OCI-M1 (cell line): ENCODE measurements at regions not wholly inside any gene's neighbourhood (a gene's known extent, or its start where the extent isn't known, plus 50 kb on each side); places are given as distances from the start of the nearest gene placed in this dataset.

Source experiments
- DNase-seq: peaks from one replicate; lab custom pipeline; 2025; lab: John Stamatoyannopoulos, UW

DNA sequence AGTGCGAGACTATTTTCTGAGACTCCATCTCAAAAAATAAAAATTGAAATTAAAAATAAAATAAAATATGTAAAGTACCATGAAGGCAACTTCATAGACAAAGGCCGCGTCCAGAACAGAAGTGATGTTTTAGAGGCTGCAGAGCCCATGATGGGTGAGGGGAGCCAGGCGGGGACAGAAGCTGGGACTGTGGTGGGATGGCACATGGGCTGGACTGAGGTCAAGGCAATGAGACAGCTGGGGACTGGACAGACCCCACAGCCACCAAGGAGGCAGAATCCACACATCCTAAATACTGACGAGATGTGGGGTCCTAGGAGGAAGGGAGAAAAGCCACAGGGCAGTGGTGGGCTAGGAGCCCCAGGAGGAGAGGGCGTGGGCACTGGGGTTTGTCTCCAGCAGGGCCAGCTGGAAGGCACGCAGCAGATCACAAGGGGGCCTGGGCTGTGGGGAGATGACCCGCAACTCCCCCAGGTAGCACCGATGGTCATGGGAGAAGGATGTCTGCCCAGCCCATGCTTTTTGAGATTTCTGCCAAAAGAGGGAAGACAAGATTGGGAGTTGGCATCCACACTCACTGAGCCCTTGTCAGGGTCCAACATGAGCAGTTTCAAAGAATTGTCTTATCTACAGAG is 74.3 kb downstream of the KCNF1 start:
- no peak for DNase-seq

DNA sequence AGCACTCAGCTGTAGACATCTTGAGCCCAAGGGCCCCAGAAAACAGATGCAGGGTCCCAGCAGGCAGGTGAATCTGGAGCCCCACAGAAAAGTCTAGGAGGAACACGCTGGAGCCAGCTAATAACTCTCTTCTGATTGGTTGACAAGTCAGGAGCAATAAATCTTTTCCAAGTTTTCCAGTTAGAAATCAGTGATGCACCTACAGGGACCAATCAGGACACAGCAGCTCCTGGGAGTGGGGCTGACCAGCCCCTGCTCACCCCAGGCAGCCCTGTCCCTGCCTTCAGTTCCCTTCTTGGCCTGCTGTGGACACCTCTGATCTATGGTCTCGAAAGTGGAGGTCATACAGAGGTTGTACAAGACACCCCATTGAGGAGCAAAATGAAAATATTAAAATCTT is 75.7 kb downstream of the KCNF1 start:
- no peak for DNase-seq

DNA sequence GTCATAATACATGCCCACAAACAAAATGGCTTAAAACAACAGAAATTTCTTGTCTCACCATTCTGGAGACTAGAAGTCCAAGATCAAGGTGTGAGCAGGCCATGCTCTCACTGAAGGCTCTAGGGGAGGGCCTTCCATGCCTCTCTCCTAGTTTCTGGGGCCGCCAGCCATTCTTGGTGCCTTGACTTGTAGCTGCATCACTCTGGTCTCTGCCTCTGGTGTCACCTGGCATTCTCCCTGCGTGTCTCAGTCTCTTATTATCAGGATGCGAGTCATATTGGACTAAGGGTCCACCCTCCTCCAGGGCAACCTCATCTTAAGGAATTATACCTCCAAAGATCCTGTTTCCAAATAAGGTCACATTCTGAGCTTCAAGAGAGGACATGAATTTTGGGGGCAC is 76.1 kb downstream of the KCNF1 start:
- DNase-seq = no peak

DNA sequence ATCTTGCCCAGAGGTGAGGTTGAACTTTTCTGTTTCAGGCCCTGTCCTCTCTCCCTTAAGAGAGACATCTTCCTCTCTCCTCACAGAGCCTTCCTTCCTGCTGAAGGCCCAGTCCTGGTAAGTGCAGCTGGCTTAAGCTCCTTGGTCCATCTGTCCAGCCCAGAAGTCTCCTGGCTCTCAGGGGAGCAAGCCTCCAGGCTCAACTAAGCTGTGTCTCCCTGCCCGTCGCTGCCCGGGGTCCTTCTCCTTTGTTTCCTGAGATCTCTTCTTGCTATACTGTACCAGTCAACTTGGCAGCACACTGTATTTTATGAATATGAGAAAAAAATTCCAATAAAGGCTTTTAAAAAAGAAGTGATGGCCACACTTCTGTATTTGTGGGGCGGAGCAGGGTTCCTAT is 77.4 kb downstream of the KCNF1 start:
- no peak for DNase-seq

DNA sequence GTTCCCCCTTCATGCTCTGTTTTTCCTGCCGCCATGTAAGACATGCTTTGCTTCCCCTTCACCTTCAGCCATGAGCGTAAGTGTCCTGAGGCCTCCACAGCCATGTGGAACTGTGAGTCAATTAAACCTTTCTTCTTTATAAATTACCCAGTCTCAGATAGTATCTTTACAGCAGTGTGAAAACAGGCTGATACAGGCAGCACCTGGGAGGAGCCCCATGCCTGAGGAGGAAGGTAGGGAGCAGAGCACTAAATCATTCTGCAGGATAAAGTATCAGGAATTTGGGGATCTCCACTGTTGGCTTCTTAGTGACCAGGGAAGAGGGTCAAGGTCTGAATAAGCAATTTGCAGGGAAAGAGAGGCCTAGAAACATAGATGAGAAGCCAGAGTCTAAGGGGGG is 78.0 kb downstream of the KCNF1 start:
- no peak for DNase-seq

DNA sequence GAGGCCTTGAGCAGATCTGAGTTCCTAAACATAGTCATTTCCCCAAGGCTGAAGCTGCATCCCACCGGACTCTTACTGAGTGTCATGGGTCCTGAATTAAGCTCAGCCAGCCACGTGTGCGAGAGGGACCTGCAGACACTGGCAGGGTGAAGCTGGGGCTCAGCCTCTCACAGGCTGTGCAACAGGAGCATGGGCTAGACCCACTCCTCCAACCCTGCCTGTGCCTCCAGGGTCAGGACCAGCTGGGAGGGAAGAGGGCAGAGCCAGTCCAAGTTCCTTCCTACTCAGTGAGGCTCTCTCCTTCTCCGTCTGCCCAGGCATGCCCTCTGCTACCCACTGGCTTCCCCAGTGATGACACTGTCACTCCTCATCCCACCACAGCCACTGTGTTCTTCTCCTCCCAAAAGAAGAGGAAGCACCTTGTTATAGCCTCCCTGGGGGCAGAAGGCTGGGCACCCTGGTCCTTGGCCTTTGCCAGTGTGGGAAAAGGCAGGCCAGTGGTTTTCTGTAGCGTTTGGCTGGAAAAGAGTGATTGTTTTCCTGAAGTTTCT is 78.9 kb downstream of the KCNF1 start:
- DNase-seq = no peak

DNA sequence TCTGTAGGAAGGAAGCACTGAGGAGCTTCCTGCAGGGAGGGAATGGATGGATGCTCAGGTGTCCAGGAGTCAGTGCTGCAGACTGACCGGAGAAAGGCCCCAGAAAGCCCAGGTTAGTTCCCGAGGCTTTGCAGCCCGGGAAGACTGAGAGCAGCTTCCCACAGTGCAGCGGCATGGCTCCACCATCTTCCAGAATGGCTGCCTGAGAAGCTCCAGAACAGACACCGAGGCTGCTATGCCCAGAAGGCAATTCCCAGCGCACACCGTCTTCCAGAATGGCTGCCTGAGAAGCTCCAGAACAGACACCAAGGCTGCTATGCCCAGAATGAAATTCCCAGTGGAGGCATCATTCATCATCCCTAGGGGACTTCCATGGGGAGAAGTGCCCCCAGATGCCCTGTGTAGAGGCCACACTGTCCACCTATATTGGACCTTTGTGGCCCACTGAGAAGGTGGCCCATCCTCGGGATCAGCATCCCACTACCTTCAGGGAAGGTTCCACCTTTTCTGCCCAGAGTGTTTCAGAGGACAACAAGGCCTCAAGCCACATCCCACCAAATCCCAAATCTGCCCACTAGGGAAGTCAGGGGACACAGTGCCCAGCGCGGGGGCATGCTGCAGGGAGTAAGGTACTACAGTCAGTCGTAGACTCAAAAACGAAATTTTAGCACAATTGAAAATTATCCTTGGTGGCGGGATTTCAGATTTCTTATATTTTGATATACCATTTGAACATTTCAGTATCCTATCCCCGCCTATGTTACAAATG is 80.5 kb downstream of the KCNF1 start:
- DNase-seq = no peak

DNA sequence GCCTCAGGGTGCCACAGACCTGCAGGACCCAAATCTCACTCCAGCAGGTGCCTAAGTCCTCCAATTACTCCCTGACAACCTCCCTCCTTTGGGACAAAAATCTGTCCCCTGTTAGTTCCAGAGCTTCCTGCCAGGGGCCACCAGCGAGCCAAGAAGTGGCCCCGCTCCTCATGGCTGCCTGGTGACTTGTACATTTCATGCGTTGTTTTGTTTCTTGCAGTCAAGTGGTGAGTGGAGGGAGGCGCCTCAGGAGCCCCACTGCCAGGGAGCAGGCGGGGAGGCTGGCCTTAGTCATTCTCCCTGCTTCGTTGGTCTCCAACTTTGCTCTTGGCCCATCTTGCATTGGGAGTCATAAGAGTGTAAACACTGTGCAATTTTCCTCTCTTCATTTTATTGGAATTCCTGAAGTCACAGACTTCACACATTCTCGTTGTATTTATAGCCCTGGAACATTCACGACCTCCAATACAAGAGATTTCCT is 81.3 kb downstream of the KCNF1 start:
- DNase-seq = no peak

DNA sequence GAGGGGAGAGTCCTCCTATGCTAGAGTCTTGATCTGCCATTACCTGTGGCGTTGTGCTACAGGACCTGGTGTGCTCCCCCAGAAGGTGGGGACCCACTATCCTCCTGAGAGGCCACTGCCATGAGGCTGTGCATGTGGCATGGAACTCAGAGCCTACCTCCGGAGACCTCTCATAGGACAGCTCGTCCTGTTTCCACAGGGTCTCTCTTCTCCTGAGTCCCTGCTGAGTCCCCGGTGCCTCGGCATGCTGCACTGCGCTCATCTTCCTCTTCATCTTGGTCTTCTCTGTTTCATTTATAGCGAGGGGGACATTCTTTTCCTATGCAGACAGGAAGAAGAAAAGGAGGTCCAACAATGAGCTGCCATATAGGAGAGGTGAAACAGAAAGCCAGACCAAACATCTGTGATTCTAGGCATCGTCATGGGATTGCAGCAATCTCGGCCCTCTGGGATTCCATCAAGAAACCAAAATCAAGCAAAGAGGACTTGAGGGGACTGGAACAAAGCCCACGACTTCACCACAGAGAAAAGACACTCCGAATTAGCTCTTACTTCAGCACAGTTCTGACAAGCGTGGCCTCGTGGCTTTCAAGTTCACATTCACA is 83.7 kb downstream of the KCNF1 start:
- DNase-seq = no peak

DNA sequence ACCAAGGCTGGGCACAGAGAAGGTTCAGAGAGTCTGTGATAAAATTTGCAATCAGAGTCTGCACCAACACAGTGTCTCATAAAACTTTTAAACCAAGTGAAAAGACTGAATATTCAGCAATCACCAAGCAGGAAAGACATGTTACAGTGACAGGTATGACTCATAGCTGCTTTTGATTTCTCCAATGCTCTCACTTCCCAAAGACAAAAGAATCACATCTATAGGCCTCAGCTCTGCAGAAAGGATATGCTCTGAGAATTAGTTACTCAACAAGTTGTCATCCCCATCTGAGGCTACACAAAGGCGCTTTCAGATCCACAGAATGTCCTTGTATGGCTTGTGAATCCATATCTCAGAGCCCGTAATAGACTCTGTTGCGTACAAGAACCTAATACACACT is 92.5 kb downstream of the KCNF1 start:
- no peak for DNase-seq

DNA sequence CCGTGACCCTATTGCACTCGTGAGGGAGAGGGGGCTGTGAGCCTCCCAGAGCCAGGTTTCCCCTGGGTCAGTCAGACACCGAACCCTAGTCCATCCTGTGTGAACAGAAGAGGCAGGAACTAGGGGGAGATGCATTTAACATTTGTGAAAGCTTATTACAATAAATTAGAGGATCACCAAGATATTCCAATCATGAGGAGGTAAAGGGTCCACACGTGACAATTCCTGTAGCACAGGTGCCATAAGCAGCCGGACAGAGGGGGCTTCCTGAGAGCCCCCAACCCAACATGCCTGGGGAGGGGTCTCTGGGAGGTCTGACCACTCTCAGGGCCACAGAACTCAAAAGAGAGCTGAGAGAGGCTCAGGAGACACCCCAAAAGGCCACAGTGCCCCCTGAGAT is 93.3 kb downstream of the KCNF1 start:
- DNase-seq = no peak

DNA sequence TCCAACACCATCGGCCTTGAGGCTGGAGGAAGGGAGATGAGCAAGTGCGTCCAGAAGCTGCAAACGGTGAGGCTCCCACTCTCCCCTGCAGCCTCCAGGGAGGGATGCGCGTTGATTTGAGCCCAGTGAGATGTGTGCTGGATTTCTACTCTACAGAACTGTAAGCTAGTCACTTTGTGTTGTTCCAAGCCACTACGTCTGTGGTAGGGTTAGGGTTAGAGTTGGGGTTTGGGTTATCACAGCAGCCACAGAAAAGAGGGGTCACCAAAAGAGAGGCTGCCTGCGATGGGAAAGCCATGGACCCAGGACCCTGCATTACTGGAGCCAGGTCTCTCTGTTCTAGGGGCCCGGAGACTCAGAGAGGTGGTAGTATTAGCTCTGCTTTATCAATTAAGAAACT is 94.5 kb downstream of the KCNF1 start:
- no peak for DNase-seq

DNA sequence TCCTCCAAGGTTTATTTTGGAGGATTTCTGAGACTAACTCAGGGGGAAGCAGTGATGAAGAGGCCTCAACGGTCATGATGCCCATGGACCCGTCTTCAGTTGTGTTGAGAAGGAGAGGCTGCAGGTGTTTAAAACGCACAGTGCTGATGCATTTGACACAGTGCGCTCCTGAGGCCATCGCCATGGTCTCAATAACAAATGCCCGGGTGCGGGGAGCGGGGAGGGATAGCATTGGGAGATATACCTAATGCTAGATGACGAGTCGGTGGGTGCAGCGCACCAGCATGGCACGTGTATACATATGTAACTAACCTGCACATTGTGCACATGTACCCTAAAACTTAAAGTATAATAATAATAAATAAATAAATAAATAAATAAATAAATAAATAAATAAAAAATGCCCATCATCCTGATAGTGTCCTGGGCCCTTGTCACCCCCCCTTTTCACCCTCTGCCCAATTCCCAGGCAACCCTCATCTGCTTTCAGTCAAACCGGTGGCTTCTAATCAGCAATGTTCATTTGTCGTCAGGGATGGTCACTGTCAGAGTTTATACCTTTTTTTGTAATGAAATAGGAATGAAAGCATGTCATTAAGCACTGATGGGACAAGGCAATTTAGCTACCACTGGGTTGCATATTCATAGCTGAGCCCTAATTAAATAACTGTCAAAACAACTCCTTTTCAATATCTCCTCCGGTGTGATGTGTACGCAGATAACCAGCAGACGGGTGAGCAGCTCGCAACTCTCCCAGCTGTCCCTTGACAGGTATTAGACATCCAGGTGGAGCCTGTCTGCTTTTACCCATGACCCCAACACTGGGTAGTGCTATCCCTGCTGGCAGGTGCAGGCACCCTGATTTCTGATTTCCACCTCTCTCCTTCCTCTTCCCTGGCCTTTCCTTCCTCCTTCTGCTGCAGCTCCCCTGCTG is 95.9 kb downstream of the KCNF1 start:
- DNase-seq = no peak

DNA sequence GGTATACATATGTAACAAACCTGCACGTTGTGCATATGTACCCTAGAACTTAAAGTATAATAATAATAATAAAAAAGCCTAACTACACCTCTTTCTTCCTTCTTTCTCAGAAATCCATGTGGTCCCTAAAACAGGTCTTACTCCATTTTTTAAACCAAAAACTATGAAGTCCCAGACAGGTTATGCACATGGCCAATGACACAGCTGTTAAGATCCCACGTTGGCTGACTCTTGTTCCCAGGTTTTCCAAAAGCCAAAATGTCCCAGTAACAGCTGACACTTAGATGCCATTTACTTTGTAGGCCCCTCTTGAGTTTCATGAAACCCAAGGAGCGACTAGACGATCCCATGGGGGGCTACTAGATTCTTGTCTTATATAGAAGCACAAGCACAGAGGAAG is 97.0 kb downstream of the KCNF1 start:
- no peak for DNase-seq

DNA sequence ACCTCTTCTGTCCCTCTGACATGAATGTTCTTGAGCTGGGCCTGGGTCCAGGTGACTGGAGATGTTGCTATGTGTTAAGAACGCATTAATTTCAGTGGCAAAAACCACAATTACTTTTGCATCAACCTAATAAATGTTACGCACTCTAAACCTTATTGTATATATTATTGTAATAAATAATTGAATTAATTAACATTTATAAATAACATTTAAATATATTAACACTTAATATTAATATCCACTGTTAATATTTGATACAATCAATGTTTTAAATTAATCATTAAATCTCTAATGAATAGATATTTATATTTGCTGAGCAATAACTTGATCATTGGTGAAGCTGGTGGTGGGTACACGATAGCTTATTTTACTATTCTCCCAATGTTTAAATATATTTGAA is 97.4 kb downstream of the KCNF1 start:
- DNase-seq = no peak

DNA sequence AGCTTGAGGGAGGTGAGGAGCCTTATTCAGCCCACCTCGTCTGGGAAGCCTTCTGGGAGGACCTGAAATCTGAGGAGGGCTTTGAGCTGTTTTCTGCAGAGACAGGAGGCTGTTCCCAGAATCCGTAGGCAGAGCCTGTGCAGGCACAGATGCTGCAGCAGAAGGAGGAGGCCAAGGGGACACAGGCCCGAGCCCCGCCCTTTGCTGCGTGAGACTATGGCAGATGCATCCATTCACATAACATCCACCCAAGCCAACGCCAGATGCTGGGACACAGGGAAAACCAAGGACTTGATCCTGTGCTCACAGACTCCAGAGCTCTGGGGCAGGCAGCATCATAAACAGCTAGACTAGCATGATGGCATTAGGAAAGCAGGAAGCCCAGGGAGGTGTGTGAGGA is 98.2 kb downstream of the KCNF1 start:
- no peak for DNase-seq

DNA sequence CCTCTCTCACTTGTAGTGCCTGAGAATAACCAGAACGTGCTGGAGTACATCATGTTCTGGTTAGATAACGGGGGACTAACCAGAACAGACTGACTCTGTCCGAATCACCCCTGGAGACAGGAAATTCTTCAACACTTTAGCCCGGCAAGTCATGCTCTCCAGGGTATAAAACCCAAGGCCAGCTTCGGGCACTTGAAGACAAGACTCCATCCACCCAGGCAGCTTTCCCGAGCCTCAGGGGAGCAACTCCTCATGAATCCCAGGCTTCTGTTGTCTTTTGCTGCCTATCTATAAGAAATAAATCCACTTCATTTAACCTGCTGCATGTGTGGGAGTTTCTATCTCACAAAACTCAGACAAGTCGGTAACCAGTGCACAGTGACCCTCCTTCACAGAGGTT is 99.6 kb downstream of the KCNF1 start:
- DNase-seq = no peak

DNA sequence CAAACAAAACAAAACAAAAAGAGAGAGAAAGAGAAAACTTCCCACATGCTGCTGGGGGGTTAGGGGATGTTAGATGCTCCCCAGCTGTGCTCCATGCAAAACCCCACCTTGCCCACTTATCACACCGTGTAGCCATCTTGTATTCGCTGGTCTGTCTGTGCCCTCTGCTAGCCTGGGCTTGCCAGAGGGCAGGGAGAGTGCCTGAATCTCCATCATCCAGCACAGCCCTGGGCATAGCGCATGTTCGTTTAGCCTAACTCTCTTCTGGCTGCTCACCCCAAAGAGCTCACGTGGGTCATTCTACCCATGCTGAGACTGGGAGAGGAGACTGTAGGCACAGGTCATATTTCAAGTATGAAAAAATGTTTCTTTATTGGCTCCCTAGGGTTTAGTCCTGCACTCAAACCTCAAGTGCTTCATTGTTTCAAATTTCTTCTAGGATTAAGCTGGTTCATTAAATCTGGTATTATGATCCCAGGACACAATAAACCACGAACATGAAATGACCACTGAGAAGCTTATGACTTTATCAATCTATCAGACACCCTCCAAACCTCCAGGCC is 100.5 kb downstream of the KCNF1 start:
- DNase-seq = no peak

DNA sequence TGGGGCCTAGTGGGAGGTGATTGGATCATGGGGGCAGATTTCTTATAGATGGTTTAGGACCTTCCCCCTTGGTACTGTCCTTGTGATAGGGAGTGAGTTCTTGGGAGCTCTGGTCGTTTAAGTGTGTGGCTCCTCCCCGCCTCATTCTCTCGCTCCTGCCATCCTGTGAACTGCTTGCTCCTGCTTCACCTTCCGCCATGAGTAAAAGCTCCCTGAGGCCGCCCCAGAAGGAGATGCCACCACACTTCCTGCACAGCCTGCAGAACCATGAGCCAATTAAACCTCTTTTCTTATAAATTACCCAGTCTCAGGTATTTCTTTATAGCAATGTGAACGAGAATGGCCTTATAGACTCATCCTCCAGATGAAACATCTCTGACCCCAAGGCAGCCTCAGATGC is 101.5 kb downstream of the KCNF1 start:
- DNase-seq = no peak

DNA sequence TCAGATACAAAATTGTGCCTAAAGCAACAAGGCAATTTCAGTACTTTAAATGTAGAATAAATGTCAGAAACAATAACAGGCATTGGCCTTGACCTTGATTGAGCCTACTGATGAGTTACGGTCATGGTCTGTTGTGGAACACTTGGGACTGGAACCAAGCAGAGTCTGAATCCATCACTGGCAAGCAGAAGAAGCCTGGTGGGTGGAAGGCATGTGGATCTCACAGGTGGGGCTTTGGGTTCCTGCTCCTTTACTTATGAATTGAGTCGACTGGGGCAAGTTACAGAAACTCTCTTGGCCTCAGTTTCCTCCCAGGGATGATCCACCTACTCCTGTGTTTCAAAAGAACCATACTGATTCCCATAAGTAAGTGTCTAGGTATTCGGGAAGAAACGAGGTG is 102.3 kb downstream of the KCNF1 start:
- no peak for DNase-seq

DNA sequence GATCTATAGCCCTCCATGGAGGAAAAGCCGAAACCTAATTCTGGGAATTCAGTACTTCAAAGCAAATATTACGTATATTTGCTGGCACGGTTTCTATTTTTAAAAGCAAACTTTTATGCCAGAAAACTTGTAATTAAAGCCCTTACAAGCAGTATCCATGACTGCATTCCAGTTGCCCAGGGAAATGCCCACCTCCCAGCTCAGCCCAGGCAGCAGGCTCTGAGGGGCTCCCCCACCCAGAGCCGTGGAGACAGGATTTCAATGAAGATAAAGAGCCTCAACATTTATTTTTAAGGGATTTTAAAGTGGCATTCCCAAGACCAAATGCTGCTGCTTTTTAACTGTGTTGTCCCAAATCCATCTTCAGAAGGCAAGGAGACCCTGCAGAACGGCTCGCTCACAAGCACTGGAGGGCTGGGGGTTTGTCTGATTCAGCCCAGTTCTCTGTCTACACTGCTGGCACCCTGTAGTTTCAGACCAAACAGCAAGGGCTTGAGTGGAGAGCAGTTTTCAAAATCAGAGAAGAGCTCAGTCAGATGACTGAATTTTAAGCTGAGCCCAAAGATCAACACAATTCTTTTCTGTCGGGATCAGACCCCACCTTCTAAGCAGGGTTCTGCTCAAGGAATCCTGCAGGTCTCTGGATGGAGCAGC is 105.1 kb downstream of the KCNF1 start:
- no peak for DNase-seq
